SU-DHL-6 (cell line): ENCODE measurements at regions not wholly inside any gene's neighbourhood (a gene's known extent, or its start where the extent isn't known, plus 50 kb on each side); places are given as distances from the start of the nearest gene placed in this dataset.

ENCODE experiments used
- CTCF ChIP-seq: fragments of 200-600 bp; sonication (generic); IDR thresholded peaks from one replicate; pipeline ENCODE4 v1.5.1; 2017; ENCODE audit warnings: antibody characterized with exemption, mild to moderate bottlenecking, low read length, moderate library complexity; ENCODE audit not compliant: insufficient read depth, poor library complexity, severe bottlenecking
- EZH2phosphoT487 ChIP-seq: fragments of 200-600 bp; sonication (generic), shearing (Covaris generic); conservative IDR thresholded peaks from 2 replicates; pipeline ENCODE4 v1.6.1; 2018; ENCODE audit warnings: mild to moderate bottlenecking, antibody characterized with exemption, low read length, moderate library complexity, mixed read lengths

GRCh38 chr14:105974902-105975301 is 448.5 kb downstream of the TMEM121 start:
- TF ChIP-seq CTCF (peak; percentile 56), EZH2phosphoT487 (no peak)
